ENCODE measurements at regions not wholly inside any gene's neighbourhood (a gene's known extent, or its start where the extent isn't known, plus 50 kb on each side); places are given as distances from the start of the nearest gene placed in this dataset.
"Not testable (repeated sequence)": the region's sequence is repeated elsewhere in the genome, so short reads cannot be mapped to it uniquely, and the experiment has no call there.

- no peak for DNase-seq
- Histone ChIP-seq H3K4me3 (ENCODE audit: insufficient read depth, low read depth, low read length) (no peak overlapping the region), H3K27me3 (ENCODE audit: control insufficient read depth, insufficient read depth, low read length) (no peaks in the 10 kb centered on the region; the same call in 1 of the 2 replicates), H3K36me3 (replicated peaks; ENCODE audit: control insufficient read depth, insufficient read depth, low read length) (no peaks in the 10 kb centered on the region)
These were observed 89.5 kb upstream of the ETV3 start for GRCh38 chr1:157227700-157228099.

GRCh38 chr1:157226739-157227138 is 88.5 kb upstream of the ETV3 start:
- no peak for DNase-seq
- H3K4me3 ChIP-seq (ENCODE audit: insufficient read depth, low read depth, low read length), result no peak overlapping the region
- H3K27me3 ChIP-seq (ENCODE audit: control insufficient read depth, insufficient read depth, low read length), result no peaks in the 10 kb centered on the region; the same call in 1 of the 2 replicates
- no peaks in the 10 kb centered on the region for H3K36me3 ChIP-seq (replicated peaks; ENCODE audit: control insufficient read depth, insufficient read depth, low read length)

GRCh38 chr1:157219600-157219999 is 81.4 kb upstream of the ETV3 start:
- H3K36me3 ChIP-seq (replicated peaks; ENCODE audit: control insufficient read depth, insufficient read depth, low read length), result no peaks in the 10 kb centered on the region
- no peaks in the 10 kb centered on the region for H3K27me3 ChIP-seq (ENCODE audit: control insufficient read depth, insufficient read depth, low read length)
- H3K4me3 ChIP-seq (ENCODE audit: insufficient read depth, low read depth, low read length), result no peak overlapping the region
- DNase-seq, result no peak

- DNase-seq, result no peak
- Histone ChIP-seq H3K27me3 (ENCODE audit: control insufficient read depth, insufficient read depth, low read length) (no peaks in the 10 kb centered on the region), H3K36me3 (replicated peaks; ENCODE audit: control insufficient read depth, insufficient read depth, low read length) (no peaks in the 10 kb centered on the region), H3K4me3 (ENCODE audit: insufficient read depth, low read depth, low read length) (no peak overlapping the region)
These were observed 81.0 kb upstream of the ETV3 start for GRCh38 chr1:157219182-157219581.

GRCh38 chr1:157218671-157219070 is 80.5 kb upstream of the ETV3 start:
- DNase-seq, result no peak
- H3K4me3 ChIP-seq (ENCODE audit: insufficient read depth, low read depth, low read length), result no peak overlapping the region
- H3K27me3 ChIP-seq (ENCODE audit: control insufficient read depth, insufficient read depth, low read length), result no peaks in the 10 kb centered on the region
- no peaks in the 10 kb centered on the region for H3K36me3 ChIP-seq (replicated peaks; ENCODE audit: control insufficient read depth, insufficient read depth, low read length)

GRCh38 chr1:157217486-157217885 is 79.3 kb upstream of the ETV3 start:
- no peaks in the 10 kb centered on the region for H3K36me3 ChIP-seq (replicated peaks; ENCODE audit: control insufficient read depth, insufficient read depth, low read length)
- H3K4me3 ChIP-seq (ENCODE audit: insufficient read depth, low read depth, low read length), result no peak overlapping the region
- H3K27me3 ChIP-seq (ENCODE audit: control insufficient read depth, insufficient read depth, low read length), result no peaks in the 10 kb centered on the region
- no peak for DNase-seq

GRCh38 chr1:157213836-157214235 is 75.6 kb upstream of the ETV3 start:
- no peak overlapping the region for H3K4me3 ChIP-seq (ENCODE audit: insufficient read depth, low read depth, low read length)
- no peaks in the 10 kb centered on the region for H3K36me3 ChIP-seq (replicated peaks; ENCODE audit: control insufficient read depth, insufficient read depth, low read length)
- no peaks in the 10 kb centered on the region for H3K27me3 ChIP-seq (ENCODE audit: control insufficient read depth, insufficient read depth, low read length)
- DNase-seq, result no peak

GRCh38 chr1:157209514-157209913 is 71.3 kb upstream of the ETV3 start:
- DNase-seq, result no peak
- no peaks in the 10 kb centered on the region for H3K36me3 ChIP-seq (replicated peaks; ENCODE audit: control insufficient read depth, insufficient read depth, low read length)
- H3K27me3 ChIP-seq (ENCODE audit: control insufficient read depth, insufficient read depth, low read length), result no peaks in the 10 kb centered on the region
- H3K4me3 ChIP-seq (ENCODE audit: insufficient read depth, low read depth, low read length), result no peak overlapping the region

GRCh38 chr1:157205982-157206381 is 67.8 kb upstream of the ETV3 start:
- H3K36me3 ChIP-seq (replicated peaks; ENCODE audit: control insufficient read depth, insufficient read depth, low read length); H3K27me3 ChIP-seq (ENCODE audit: control insufficient read depth, insufficient read depth, low read length); H3K4me3 ChIP-seq (ENCODE audit: insufficient read depth, low read depth, low read length); DNase-seq: not testable (repeated sequence)

GRCh38 chr1:157203166-157203565 is 65.0 kb upstream of the ETV3 start:
- H3K36me3 ChIP-seq (replicated peaks; ENCODE audit: control insufficient read depth, insufficient read depth, low read length), result no peaks in the 10 kb centered on the region
- H3K4me3 ChIP-seq (ENCODE audit: insufficient read depth, low read depth, low read length), result no peak overlapping the region
- H3K27me3 ChIP-seq (ENCODE audit: control insufficient read depth, insufficient read depth, low read length), result no peaks in the 10 kb centered on the region
- DNase-seq, result no peak

- Histone ChIP-seq H3K36me3 (replicated peaks; ENCODE audit: control insufficient read depth, insufficient read depth, low read length) (no peaks in the 10 kb centered on the region), H3K4me3 (ENCODE audit: insufficient read depth, low read depth, low read length) (no peak overlapping the region), H3K27me3 (ENCODE audit: control insufficient read depth, insufficient read depth, low read length) (no peaks in the 10 kb centered on the region)
- DNase-seq, result no peak
These were observed 64.1 kb upstream of the ETV3 start for GRCh38 chr1:157202331-157202730.

- Histone ChIP-seq H3K27me3 (ENCODE audit: control insufficient read depth, insufficient read depth, low read length) (no peaks in the 10 kb centered on the region), H3K4me3 (ENCODE audit: insufficient read depth, low read depth, low read length) (no peak overlapping the region), H3K36me3 (replicated peaks; ENCODE audit: control insufficient read depth, insufficient read depth, low read length) (no peaks in the 10 kb centered on the region)
- no peak for DNase-seq
These were observed 63.6 kb upstream of the ETV3 start for GRCh38 chr1:157201767-157202166.

GRCh38 chr1:157200451-157200850 is 62.3 kb upstream of the ETV3 start:
- DNase-seq, result no peak
- H3K27me3 ChIP-seq (ENCODE audit: control insufficient read depth, insufficient read depth, low read length), result no peaks in the 10 kb centered on the region
- H3K36me3 ChIP-seq (replicated peaks; ENCODE audit: control insufficient read depth, insufficient read depth, low read length), result no peaks in the 10 kb centered on the region
- H3K4me3 ChIP-seq (ENCODE audit: insufficient read depth, low read depth, low read length), result no peak overlapping the region

GRCh38 chr1:157199421-157199755 is 61.2 kb upstream of the ETV3 start:
- Histone ChIP-seq H3K36me3 (replicated peaks; ENCODE audit: control insufficient read depth, insufficient read depth, low read length) (no peaks in the 10 kb centered on the region), H3K4me3 (ENCODE audit: insufficient read depth, low read depth, low read length) (no peak overlapping the region), H3K27me3 (ENCODE audit: control insufficient read depth, insufficient read depth, low read length) (no peaks in the 10 kb centered on the region)
- DNase-seq, result no peak

- H3K36me3 ChIP-seq (replicated peaks; ENCODE audit: control insufficient read depth, insufficient read depth, low read length), result no peaks in the 10 kb centered on the region
- DNase-seq, result no peak
These were observed 60.6 kb upstream of the ETV3 start for GRCh38 chr1:157198619-157199420.

More at GRCh38 chr1:157198619-157199420, 60.6 kb upstream of the ETV3 start:
- H3K4me3 ChIP-seq (ENCODE audit: insufficient read depth, low read depth, low read length), result no peak overlapping the region
- H3K27me3 ChIP-seq (ENCODE audit: control insufficient read depth, insufficient read depth, low read length), result no peaks in the 10 kb centered on the region
